ENCODE measurements at regions not wholly inside any gene's neighbourhood (a gene's known extent, or its start where the extent isn't known, plus 50 kb on each side); places are given as distances from the start of the nearest gene placed in this dataset.
"Not testable (repeated sequence)": the region's sequence is repeated elsewhere in the genome, so short reads cannot be mapped to it uniquely, and the experiment has no call there.

- ATAC-seq, result no peak
Measured at GRCh38 chr5:96198356-96199058, 234.5 kb downstream of the PCSK1 start.

- ATAC-seq, result not testable (repeated sequence)
Measured at GRCh38 chr5:96197767-96198166, 235.3 kb downstream of the PCSK1 start.

DNA sequence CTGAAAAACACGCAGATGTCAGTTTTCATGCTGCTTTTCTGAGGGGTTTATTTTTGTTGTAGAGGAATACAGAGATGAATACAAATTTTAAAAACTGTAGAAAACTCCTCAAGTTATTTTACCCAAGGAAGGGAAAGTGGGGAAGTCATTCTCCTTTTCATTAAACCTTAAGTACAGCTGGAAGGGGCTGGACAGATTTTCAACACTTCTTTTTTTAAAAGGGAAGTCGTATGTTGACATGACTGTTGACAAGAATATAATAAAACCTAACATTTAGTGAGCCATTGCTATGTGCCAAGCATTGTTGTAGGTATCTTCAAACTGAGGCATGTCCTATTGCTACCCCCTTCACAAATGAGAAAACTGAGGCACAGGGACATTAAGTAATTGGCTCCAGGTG, 235.7 kb upstream of the ELL2 start:
- ATAC-seq, result no peak

DNA sequence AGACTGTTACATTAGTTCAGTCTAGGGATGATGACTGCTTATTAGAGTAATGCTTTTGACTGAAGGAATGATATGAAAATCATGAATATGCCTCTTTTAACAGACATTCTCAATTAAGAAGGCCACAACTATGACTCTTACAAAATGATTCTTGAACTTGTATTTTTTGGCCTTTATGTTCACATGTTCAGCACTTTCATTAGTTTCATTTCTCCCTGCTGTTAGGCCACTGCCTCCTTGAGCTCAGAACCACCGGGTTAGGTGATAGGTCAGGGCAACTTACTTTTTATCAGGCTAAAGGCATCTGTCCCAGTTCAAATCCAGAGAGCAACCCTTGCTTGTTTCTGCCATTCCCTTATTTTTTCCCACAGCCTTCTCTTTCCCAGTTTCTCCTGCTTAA, 235.2 kb upstream of the ELL2 start:
- ATAC-seq, result no peak

DNA sequence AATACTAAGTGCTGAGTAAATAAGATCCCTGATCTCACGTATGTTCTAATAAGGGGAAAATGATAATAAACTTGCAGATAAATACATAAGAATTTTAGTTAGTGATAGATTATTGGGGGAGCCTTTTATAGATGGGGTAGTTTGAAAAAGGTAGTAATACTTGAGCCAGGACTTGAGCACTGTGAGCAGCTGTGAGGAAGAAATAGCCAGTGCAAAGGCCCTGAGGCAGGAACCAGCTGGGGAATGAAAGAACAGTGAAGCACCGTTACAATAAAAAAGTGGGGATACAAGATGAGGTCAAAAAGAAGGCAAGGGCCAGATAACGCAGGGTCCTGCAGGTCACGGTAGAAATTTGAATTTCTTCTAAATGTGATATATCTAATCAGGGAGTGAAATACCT, 234.8 kb upstream of the ELL2 start:
- no peak for ATAC-seq

- ATAC-seq, result no peak
Measured at GRCh38 chr5:96195123-96195522, 233.5 kb upstream of the ELL2 start.

DNA sequence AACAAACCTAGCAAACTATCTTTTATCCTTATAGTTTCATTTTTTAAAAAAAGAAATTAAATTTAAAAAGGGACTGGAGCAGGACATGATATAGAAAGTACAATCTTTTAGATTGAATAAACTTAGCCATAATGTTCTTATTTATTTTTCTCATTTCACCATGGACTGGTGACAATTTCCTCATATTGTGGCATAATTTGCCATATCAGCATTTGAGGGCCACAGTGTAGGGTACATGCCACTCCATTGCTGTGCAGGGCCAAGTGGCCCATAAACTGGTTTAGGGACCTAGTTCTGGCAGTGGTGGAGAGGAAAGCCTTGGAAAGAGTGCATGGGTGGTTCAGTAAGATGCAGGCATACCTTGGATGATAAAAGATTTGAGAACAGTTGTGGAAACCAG, 232.9 kb upstream of the ELL2 start:
- no peak for ATAC-seq

DNA sequence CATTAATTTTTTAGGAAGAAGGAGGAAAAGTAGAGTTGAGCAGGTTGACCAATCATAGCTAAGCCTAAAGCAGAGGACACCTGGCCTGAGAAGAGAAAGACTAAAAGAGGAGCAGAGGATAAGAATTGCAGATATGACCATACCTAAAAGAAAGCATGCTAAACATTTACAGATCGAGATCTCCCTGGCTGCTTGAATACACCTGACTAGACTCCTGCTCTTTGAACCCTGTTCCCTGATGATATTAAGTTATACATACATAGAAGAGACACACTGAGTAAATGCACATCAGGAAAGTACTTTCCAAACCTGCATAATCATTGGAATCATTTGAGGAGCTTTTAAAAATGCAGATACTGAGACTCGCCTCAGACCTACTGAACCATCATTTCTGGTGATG, 232.3 kb upstream of the ELL2 start:
- ATAC-seq, result no peak

DNA sequence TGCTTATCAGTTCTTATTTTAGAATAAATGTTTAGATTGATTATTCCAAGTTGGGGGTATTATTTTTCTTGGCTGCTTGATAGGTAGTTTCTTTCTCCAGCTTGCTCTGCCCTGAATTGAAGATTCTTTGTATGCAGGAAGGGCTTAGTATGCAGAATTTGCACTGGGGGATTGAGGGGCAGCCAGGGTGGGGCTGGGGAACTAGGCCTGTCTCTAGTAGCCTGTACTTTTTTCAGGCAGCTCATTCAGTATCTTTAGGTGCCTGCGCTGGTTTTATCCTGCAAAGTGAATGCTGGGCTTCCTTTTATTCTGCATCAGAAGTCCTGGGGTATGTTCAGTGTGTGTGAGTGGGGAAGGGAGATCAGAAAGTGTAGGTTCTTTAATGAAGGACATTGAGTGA, 228.3 kb upstream of the ELL2 start:
- no peak for ATAC-seq

- ATAC-seq, result no peak
Measured at GRCh38 chr5:96189028-96189826, 227.6 kb upstream of the ELL2 start.

DNA sequence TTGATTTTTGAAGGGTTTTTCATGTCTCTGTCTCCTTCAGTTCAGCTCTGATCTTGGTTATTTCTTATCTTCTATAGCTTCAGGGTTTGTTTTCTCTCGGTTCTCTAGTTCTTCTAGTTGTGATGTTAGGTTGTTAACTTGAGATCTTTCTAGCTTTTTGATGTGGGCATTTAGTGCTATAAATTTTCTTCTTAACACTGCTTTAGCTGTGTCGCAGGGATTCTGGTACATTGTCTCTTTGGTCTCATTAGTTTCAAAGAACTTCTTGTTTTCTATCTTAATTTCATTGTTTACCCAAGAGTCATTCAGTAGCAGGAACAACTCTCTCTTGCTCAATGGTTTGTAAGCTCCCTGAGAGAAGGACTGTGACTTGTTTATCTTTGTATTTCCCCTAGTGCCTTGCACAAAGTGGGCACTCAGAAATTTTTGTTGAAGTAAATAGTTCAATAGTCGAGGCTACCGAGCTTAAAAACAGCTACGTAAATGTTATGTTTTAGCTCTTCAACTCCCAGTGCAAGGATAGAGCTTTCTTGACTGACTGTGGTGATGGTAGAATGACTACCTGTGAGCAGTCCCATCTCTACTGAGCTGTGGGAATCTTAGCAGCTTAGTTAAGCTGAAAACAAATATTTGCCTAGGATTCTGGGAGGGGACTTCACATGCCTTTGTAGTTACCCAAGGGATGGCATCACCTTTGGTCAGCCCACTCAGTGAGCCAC, 225.8 kb upstream of the ELL2 start:
- ATAC-seq, result no peak

GRCh38 chr5:96184510-96184909, 222.9 kb upstream of the ELL2 start:
- not testable (repeated sequence) for ATAC-seq

DNA sequence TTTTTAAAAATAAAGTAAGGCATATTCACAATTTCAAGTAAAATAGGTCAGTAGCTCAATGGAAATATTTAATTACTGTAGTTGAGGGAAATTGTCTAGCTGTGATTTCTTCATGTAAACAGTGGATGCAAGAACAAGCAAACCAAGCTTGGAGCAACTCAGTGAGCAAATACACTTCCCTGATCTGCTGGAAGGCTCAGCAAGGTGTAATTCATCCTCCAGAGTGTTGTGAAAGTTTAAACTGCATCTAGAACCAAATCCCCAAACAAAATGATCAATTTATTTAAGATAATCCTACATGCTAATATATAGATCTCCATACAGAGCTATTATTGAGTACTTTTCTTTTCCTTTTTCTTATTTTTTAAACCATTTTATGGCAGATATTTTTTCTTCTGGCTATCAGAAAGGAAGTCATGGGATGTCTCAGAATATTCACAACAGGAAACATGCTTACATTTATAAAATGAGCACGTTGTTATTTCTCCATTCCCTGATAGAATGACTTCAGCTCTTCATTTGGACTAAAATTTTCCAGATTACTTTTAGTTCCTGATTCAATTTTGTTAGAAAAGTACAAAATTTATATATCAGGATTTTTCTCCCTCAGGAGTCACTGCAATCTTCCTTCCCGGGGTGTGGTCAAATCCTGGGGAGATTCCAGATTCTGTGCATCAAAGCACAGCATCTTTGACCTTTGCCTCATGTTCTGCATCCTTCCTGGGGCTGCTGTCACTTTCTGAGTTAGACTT, 219.2 kb upstream of the ELL2 start:
- ATAC-seq, result no peak

GRCh38 chr5:96177303-96177869, 215.7 kb upstream of the ELL2 start:
- peak in 1 of 2 donors; percentile 36 for ATAC-seq

DNA sequence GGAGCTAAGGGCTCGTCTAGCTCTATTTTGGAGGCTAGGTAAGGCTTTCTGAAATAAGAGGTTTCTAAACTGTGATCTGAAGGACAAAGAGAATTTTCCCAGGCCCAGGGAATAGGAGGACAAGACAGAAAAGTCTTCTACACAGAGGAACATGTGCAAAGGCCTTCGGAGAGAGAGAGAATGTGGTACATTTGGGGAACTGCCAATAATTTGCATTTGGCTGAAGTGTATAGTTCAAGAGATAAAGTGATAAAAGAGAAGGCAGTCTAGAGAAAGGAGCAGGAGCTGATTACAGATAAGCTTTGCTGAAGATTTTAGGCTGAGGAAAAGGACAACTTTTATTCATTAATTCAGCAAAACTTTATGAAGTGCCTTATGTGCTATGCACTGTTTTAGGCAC, 214.4 kb upstream of the ELL2 start:
- no peak for ATAC-seq

DNA sequence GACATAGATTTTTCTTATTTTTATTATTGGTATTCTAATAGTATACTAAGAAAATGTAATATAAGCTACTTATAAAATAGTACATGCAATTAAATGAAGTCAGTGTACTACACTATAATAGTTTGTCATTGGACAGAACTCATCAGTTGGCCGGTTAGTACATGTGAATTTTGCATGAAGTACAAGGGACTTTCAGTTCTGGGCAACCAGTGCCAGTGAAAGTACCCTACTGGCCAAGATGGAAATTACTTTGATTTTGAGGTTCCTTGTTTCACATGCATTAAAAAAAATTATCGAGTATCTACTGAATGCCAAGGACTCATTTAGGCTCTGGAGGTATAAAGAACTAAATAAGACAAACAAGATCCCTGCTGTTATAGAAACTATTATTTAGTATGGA, 213.4 kb upstream of the ELL2 start:
- no peak for ATAC-seq

DNA sequence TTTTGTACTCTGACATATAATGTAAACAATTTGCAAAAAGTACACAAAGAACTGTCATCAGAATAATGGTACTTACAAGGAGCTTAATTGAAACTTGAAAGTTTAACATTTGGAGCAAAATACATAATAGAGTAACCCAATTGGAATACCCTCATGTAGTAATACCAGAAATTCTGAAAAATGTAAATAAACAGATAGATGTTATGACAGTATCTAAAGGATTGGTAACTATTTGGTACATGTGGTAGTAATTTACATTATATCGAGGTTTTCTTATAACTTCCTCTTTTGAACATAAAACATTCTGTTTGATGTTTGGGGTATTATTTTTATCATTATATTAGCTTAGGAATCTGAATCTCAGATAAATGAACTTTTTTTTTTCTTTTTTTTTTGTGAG, 211.7 kb upstream of the ELL2 start:
- no peak for ATAC-seq

DNA sequence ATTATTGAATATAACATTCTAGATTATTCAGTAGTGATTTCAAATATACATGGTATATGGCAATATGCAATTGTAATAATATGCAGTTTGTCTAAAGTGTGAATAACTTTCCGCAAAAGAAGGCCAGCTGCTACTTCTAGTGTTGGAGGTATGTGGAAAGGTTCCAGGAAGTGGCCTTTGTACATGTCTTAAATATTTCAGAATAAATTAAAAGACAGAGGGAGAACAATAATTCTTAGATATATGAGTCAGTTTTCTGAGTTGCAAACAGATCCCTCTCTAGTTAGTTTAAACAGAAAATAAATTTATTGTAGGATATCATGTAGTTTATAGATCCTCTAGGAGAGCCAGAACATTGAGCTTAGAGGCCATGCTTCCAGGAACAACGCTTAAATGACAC, 210.8 kb upstream of the ELL2 start:
- ATAC-seq, result no peak

GRCh38 chr5:96171973-96172372, 210.3 kb upstream of the ELL2 start:
- ATAC-seq, result not testable (repeated sequence)

DNA sequence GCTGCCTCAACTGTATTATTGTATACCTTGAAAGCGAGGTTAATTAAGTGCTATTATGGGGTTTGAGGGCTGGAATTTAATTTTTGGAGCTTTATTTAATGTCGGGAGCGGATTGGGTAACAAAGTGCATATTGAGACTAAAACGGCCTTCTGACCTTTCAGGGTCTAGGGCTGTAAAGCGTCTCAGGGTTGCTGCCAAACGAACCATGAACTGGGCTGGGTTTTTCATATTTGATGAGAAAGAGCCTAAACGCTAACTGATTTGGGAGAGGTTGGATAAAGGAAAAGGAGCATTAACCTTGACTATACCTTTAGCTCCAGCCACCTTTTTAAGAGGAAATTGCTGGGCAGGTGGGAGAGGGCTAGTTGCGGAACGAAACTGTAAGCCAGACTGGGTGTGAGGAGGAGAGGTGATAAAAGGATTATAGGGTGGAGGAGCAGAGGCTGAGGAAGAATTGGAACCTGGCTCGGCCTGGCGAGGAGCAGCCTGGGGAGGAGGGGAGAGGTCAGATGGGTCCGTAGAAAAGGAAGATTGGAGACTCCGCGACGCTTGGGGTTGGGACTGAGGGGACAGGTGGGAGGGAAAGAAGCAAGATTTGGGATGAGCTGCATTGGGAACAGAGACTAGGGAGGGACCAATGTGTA, 209.0 kb upstream of the ELL2 start:
- ATAC-seq, result not testable (repeated sequence)

- ATAC-seq, result not testable (repeated sequence)
Measured at GRCh38 chr5:96168833-96169232, 207.2 kb upstream of the ELL2 start.

- ATAC-seq, result no peak
Measured at GRCh38 chr5:96159043-96159442, 197.4 kb upstream of the ELL2 start.

All from activated CD4-positive, CD25-positive, alpha-beta regulatory T cell treated with anti-CD3 and anti-CD28 coated beads, Interleukin-2, amount 50 U/mL, for 24 hours (primary cell).